K562 (cell line): ENCODE measurements at regions not wholly inside any gene's neighbourhood (a gene's known extent, or its start where the extent isn't known, plus 50 kb on each side); places are given as distances from the start of the nearest gene placed in this dataset.
A peak's percentile ranks its signal among the peaks of the same experiment; 100 is the strongest.

Source experiments
- CBFA2T2 ChIP-seq: fragments of 450-650 bp; conservative IDR thresholded peaks from 2 replicates; pipeline ENCODE4 v1.6.1; 2017; ENCODE audit warnings: mild to moderate bottlenecking
- DPF2 ChIP-seq: fragments of 450-650 bp; IDR thresholded peaks from 2 replicates; pipeline ENCODE4 v1.6.1; 2016
- EHMT2 ChIP-seq: fragments of 450-650 bp; IDR thresholded peaks from 2 replicates; pipeline ENCODE4 v1.6.1; 2018; ENCODE audit warnings: antibody characterized with exemption
- ESRRA ChIP-seq: fragments of 450-650 bp; IDR thresholded peaks from 2 replicates; pipeline ENCODE4 v1.6.1; 2014; ENCODE audit warnings: low read depth, mild to moderate bottlenecking, moderate library complexity, borderline replicate concordance
- ETV6 ChIP-seq, 3 experiments: fragments of 150-350 bp in 1 of 3; sonication (generic) in 1 of 3; formaldehyde crosslinking in 1 of 3; IDR thresholded peaks; 2 replicates each; pipeline versions ENCODE4 v1.6.1 to v1.8.0; 2014 to 2022; ENCODE audit warnings: borderline replicate concordance in 2 of 3, low read depth in 2 of 3, antibody characterized with exemption in 1 of 3, low read length in 1 of 3, mild to moderate bottlenecking in 1 of 3, missing genetic modification reagents in 1 of 3
- FOSL1 ChIP-seq: fragments of 200-800 bp; sonication (Bioruptor generic); conservative IDR thresholded peaks from 2 replicates; pipeline ENCODE4 v1.6.1; 2016; ENCODE audit warnings: missing genetic modification characterization, missing compliant biosample characterization
- HDAC1 ChIP-seq, 2 experiments: fragments of 450-650 bp; IDR thresholded peaks; 2 replicates each; pipeline ENCODE4 v1.6.1; 2016 to 2017; ENCODE audit warnings: inconsistent platforms in 1 of 2, mild to moderate bottlenecking in 1 of 2, moderate library complexity in 1 of 2
- HLTF ChIP-seq: fragments of 450-650 bp; IDR thresholded peaks from 2 replicates; pipeline ENCODE4 v1.6.1; 2016
- MAFF ChIP-seq: IDR thresholded peaks from 2 replicates; pipeline ENCODE4 v1.6.1; 2012; ENCODE audit warnings: low read length, improper control_type of control experiment
- MAFK ChIP-seq: IDR thresholded peaks from 2 replicates; pipeline ENCODE4 v1.6.1; 2011; ENCODE audit warnings: low read length, improper control_type of control experiment
- MYC ChIP-seq, 2 experiments: fragments of 250-450 bp in 1 of 2; sonication (Bioruptor Pico) in 1 of 2; IDR thresholded peaks; 2 replicates each; pipeline versions ENCODE4 v1.5.1 to v1.6.1; 2012 to 2021; ENCODE audit warnings: low read depth in 2 of 2, borderline replicate concordance in 1 of 2, improper control_type of control experiment in 1 of 2, low read length in 1 of 2, mild to moderate bottlenecking in 1 of 2, moderate library complexity in 1 of 2
- NFE2 ChIP-seq: IDR thresholded peaks from 2 replicates; pipeline ENCODE4 v1.6.1; 2014; ENCODE audit warnings: antibody characterized with exemption, low read depth
- SMARCA4 ChIP-seq: fragments of 450-650 bp; IDR thresholded peaks from 2 replicates; pipeline ENCODE4 v1.6.1; 2016
- TAF9B ChIP-seq: fragments of 450-650 bp; IDR thresholded peaks from 2 replicates; pipeline ENCODE4 v1.6.1; 2018; ENCODE audit warnings: mild to moderate bottlenecking; ENCODE audit not compliant: partially characterized antibody
- TRIM24 ChIP-seq, 2 experiments: fragments of 450-650 bp; IDR thresholded peaks; 2 replicates each; pipeline ENCODE4 v1.6.1; 2016
- ZNF584 ChIP-seq: fragments of 200-800 bp; sonication (Bioruptor generic); IDR thresholded peaks from 2 replicates; pipeline ENCODE4 v1.6.1; 2016; ENCODE audit warnings: low read depth, mild to moderate bottlenecking, missing genetic modification characterization, missing compliant biosample characterization
- TF ChIP-seq, protein P1 (sequence below): fragments of 250-450 bp; sonication (Bioruptor Pico); IDR thresholded peaks from 2 replicates; pipeline ENCODE4 v1.9.0; 2021; ENCODE audit warnings: mild to moderate bottlenecking, inconsistent platforms
- TF ChIP-seq, protein P2 (sequence below): sonication (generic); formaldehyde crosslinking; IDR thresholded peaks from 2 replicates; pipeline ENCODE4 v1.8.1; 2023; ENCODE audit warnings: mild to moderate bottlenecking, missing genetic modification reagents
- TF ChIP-seq, protein P3 (sequence below): fragments of 450-650 bp; IDR thresholded peaks from 2 replicates; pipeline ENCODE4 v1.6.1; 2018; ENCODE audit not compliant: partially characterized antibody

DNA sequence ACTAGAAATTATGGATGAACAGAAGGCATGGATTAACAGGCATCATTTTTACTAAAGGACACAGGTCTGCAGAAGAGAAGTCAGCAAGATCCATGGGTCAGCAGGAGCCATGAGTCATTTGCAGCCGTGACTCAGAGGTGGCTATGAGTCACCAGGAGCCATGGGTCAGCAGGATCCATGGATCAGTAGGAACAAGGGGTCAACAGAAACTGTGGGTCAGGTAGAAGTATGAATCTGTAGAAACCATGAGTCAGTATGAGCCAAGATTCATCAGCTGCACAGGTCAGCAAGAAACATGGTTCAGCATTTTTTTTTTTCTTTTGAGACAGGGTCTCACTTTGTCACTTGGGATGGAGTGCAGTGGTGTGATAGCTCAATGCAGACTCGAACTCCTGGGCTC is 58.2 kb upstream of the HS3ST4 start (continued):
- peak; percentile 84 for TF ChIP-seq NFE2
- peak; percentile 86 for TF ChIP-seq TAF9B
- no peak for TF ChIP-seq HLTF
- TF ChIP-seq DPF2, result peak; percentile 86
- TF ChIP-seq, protein P1, sequence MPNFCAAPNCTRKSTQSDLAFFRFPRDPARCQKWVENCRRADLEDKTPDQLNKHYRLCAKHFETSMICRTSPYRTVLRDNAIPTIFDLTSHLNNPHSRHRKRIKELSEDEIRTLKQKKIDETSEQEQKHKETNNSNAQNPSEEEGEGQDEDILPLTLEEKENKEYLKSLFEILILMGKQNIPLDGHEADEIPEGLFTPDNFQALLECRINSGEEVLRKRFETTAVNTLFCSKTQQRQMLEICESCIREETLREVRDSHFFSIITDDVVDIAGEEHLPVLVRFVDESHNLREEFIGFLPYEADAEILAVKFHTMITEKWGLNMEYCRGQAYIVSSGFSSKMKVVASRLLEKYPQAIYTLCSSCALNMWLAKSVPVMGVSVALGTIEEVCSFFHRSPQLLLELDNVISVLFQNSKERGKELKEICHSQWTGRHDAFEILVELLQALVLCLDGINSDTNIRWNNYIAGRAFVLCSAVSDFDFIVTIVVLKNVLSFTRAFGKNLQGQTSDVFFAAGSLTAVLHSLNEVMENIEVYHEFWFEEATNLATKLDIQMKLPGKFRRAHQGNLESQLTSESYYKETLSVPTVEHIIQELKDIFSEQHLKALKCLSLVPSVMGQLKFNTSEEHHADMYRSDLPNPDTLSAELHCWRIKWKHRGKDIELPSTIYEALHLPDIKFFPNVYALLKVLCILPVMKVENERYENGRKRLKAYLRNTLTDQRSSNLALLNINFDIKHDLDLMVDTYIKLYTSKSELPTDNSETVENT (CRISPR knock-in tag), result no peak
- no peak for TF ChIP-seq ETV6 (IDR thresholded peaks at IDR 0.05; ENCODE audit: borderline replicate concordance in 1 of 2, low read depth in 2 of 2, low read length in 1 of 2)
- no peak for TF ChIP-seq ETV6 (CRISPR knock-in tag; IDR thresholded peaks at IDR 0.05; ENCODE audit: borderline replicate concordance)
- peak; percentile 18; the same call in 1 of the 2 replicates for TF ChIP-seq CBFA2T2
- TF ChIP-seq EHMT2, result peak; percentile 88
- TF ChIP-seq, protein P2, sequence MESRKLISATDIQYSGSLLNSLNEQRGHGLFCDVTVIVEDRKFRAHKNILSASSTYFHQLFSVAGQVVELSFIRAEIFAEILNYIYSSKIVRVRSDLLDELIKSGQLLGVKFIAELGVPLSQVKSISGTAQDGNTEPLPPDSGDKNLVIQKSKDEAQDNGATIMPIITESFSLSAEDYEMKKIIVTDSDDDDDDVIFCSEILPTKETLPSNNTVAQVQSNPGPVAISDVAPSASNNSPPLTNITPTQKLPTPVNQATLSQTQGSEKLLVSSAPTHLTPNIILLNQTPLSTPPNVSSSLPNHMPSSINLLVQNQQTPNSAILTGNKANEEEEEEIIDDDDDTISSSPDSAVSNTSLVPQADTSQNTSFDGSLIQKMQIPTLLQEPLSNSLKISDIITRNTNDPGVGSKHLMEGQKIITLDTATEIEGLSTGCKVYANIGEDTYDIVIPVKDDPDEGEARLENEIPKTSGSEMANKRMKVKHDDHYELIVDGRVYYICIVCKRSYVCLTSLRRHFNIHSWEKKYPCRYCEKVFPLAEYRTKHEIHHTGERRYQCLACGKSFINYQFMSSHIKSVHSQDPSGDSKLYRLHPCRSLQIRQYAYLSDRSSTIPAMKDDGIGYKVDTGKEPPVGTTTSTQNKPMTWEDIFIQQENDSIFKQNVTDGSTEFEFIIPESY, result no peak
- TF ChIP-seq ESRRA, result peak; percentile 84
- 0 out of 2 replicates have a peak, but pooled peaks have one; percentile 14 for TF ChIP-seq MYC (IDR thresholded peaks at IDR 0.05; ENCODE audit: low read depth, low read length)
- no peak for TF ChIP-seq MYC (CRISPR knock-in tag; IDR thresholded peaks at IDR 0.05; ENCODE audit: borderline replicate concordance, low read depth)
- peak in 1 of 2 experiments; percentile 70; a peak in 2 of 4 replicates for TF ChIP-seq HDAC1 (IDR thresholded peaks at IDR 0.05)
- TF ChIP-seq MAFK, result peak; percentile 90
- peak; percentile 54 to 81; a peak in 3 of 4 replicates for TF ChIP-seq TRIM24 (IDR thresholded peaks at IDR 0.05)
- TF ChIP-seq SMARCA4, result peak; percentile 92
- TF ChIP-seq ZNF584 (CRISPR knock-in tag), result no peak
- TF ChIP-seq MAFF, result peak; percentile 75
- TF ChIP-seq FOSL1 (tag), result peak; percentile 99
- TF ChIP-seq, protein P3, sequence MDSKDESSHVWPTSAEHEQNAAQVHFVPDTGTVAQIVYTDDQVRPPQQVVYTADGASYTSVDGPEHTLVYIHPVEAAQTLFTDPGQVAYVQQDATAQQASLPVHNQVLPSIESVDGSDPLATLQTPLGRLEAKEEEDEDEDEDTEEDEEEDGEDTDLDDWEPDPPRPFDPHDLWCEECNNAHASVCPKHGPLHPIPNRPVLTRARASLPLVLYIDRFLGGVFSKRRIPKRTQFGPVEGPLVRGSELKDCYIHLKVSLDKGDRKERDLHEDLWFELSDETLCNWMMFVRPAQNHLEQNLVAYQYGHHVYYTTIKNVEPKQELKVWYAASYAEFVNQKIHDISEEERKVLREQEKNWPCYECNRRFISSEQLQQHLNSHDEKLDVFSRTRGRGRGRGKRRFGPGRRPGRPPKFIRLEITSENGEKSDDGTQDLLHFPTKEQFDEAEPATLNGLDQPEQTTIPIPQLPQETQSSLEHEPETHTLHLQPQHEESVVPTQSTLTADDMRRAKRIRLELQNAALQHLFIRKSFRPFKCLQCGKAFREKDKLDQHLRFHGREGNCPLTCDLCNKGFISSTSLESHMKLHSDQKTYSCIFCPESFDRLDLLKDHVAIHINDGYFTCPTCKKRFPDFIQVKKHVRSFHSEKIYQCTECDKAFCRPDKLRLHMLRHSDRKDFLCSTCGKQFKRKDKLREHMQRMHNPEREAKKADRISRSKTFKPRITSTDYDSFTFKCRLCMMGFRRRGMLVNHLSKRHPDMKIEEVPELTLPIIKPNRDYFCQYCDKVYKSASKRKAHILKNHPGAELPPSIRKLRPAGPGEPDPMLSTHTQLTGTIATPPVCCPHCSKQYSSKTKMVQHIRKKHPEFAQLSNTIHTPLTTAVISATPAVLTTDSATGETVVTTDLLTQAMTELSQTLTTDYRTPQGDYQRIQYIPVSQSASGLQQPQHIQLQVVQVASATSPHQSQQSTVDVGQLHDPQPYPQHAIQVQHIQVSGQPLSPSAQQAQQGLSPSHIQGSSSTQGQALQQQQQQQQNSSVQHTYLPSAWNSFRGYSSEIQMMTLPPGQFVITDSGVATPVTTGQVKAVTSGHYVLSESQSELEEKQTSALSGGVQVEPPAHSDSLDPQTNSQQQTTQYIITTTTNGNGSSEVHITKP, result peak; percentile 35
